ENCODE measurements at regions not wholly inside any gene's neighbourhood (a gene's known extent, or its start where the extent isn't known, plus 50 kb on each side); places are given as distances from the start of the nearest gene placed in this dataset.

- no peak overlapping the region for H3K14ac ChIP-seq (ENCODE audit: low read length)
- H4K8ac ChIP-seq (ENCODE audit: low read depth, low read length), result no peak overlapping the region
- no peak overlapping the region for H3K23ac ChIP-seq (ENCODE audit: low read length)
- H3K79me1 ChIP-seq (ENCODE audit: low read length), result no peaks in the 10 kb centered on the region
- H3K9me3 ChIP-seq (ENCODE audit: insufficient read depth, low read depth, low read length), result peaks cover 4% of the 10 kb centered on the region
- H2BK120ac ChIP-seq (ENCODE audit: insufficient read depth, low read length, poor library complexity), result no peak overlapping the region
- no peaks in the 10 kb centered on the region for H3K79me2 ChIP-seq (ENCODE audit: control insufficient read depth, insufficient read depth, low read length, poor library complexity)
- H3K4ac ChIP-seq (ENCODE audit: low read depth, low read length), result no peak overlapping the region
- H3K27me3 ChIP-seq (ENCODE audit: insufficient read depth, low read length), result peaks cover 37% of the 10 kb centered on the region
- peaks cover 0 to 2% of the 10 kb centered on the region in 2 experiments for H3K4me1 ChIP-seq (ENCODE audit: control insufficient read depth in 1 of 2, insufficient read depth in 2 of 2, low read length in 2 of 2)
- no peak overlapping the region for H2AK5ac ChIP-seq (ENCODE audit: low read length)
- no peak overlapping the region for H4K91ac ChIP-seq (ENCODE audit: low read depth, low read length)
- H3K4me2 ChIP-seq (ENCODE audit: low read length), result no peak overlapping the region
- no peaks in the 10 kb centered on the region for H3K36me3 ChIP-seq (ENCODE audit: control insufficient read depth in 1 of 2, insufficient read depth in 2 of 2, low read length in 2 of 2)
- no CpG with 5 or more reads among the region's 4 CpGs for WGBS (ENCODE audit: extremely low coverage, insufficient coverage, insufficient read length)
- no peak overlapping the region for H3K27ac ChIP-seq (ENCODE audit: low read depth, low read length)
- H3K18ac ChIP-seq (ENCODE audit: low read length), result no peak overlapping the region
- no peak overlapping the region for H4K12ac ChIP-seq (ENCODE audit: low read depth, low read length)
- no peak overlapping the region for H2AFZ ChIP-seq (ENCODE audit: insufficient read depth, low read length, poor library complexity)
- H2BK5ac ChIP-seq (ENCODE audit: low read depth, low read length, poor library complexity), result no peak overlapping the region
- DNase-seq, result no peak
- no peak overlapping the region for H3K4me3 ChIP-seq (ENCODE audit: low read depth, low read length)
- H2BK12ac ChIP-seq (ENCODE audit: low read length), result no peak overlapping the region
- H3K9ac ChIP-seq (ENCODE audit: low read length), result no peak overlapping the region
Observed at GRCh38 chr11:116577273-116577672, 195.5 kb downstream of the BUD13 start.

GRCh38 chr11:116576526-116576925, 196.3 kb downstream of the BUD13 start:
- DNase-seq, result peak in 1 of 2 donors; percentile 21
- Histone ChIP-seq H2BK12ac (ENCODE audit: low read length) (no peak overlapping the region), H3K9ac (ENCODE audit: low read length) (no peak overlapping the region), H3K9me3 (ENCODE audit: insufficient read depth, low read depth, low read length) (peaks cover 4% of the 10 kb centered on the region), H3K14ac (ENCODE audit: low read length) (no peak overlapping the region), H3K4me3 (ENCODE audit: low read depth, low read length) (no peak overlapping the region), H3K27ac (ENCODE audit: low read depth, low read length) (no peak overlapping the region), H3K23ac (ENCODE audit: low read length) (no peak overlapping the region), H4K12ac (ENCODE audit: low read depth, low read length) (no peak overlapping the region), H4K91ac (ENCODE audit: low read depth, low read length) (no peak overlapping the region), H2AFZ (ENCODE audit: insufficient read depth, low read length, poor library complexity) (no peak overlapping the region), H3K79me1 (ENCODE audit: low read length) (no peaks in the 10 kb centered on the region), H4K8ac (ENCODE audit: low read depth, low read length) (no peak overlapping the region), H3K18ac (ENCODE audit: low read length) (no peak overlapping the region), H3K36me3 (ENCODE audit: control insufficient read depth in 1 of 2, insufficient read depth in 2 of 2, low read length in 2 of 2) (no peaks in the 10 kb centered on the region), H3K4ac (ENCODE audit: low read depth, low read length) (no peak overlapping the region), H2AK5ac (ENCODE audit: low read length) (no peak overlapping the region), H3K4me2 (ENCODE audit: low read length) (no peak overlapping the region), H2BK5ac (ENCODE audit: low read depth, low read length, poor library complexity) (no peak overlapping the region), H3K79me2 (ENCODE audit: control insufficient read depth, insufficient read depth, low read length, poor library complexity) (no peaks in the 10 kb centered on the region), H2BK120ac (ENCODE audit: insufficient read depth, low read length, poor library complexity) (no peak overlapping the region), H3K4me1 (ENCODE audit: control insufficient read depth in 1 of 2, insufficient read depth in 2 of 2, low read length in 2 of 2) (peaks cover 0 to 2% of the 10 kb centered on the region in 2 experiments), H3K27me3 (ENCODE audit: insufficient read depth, low read length) (peaks cover 30% of the 10 kb centered on the region)
- WGBS (ENCODE audit: extremely low coverage, insufficient coverage, insufficient read length), result no CpG with 5 or more reads among the region's 2 CpGs

- Histone ChIP-seq H3K4me3 (ENCODE audit: low read depth, low read length) (no peak overlapping the region), H2BK12ac (ENCODE audit: low read length) (no peak overlapping the region), H3K9me3 (ENCODE audit: insufficient read depth, low read depth, low read length) (no peaks in the 10 kb centered on the region), H4K8ac (ENCODE audit: low read depth, low read length) (no peak overlapping the region), H3K79me1 (ENCODE audit: low read length) (no peaks in the 10 kb centered on the region), H3K4me2 (ENCODE audit: low read length) (no peak overlapping the region), H3K9ac (ENCODE audit: low read length) (no peak overlapping the region), H3K27me3 (ENCODE audit: insufficient read depth, low read length) (no peaks in the 10 kb centered on the region), H3K36me3 (ENCODE audit: control insufficient read depth in 1 of 2, insufficient read depth in 2 of 2, low read length in 2 of 2) (no peaks in the 10 kb centered on the region), H4K12ac (ENCODE audit: low read depth, low read length) (no peak overlapping the region), H3K79me2 (ENCODE audit: control insufficient read depth, insufficient read depth, low read length, poor library complexity) (no peaks in the 10 kb centered on the region), H3K4ac (ENCODE audit: low read depth, low read length) (no peak overlapping the region), H3K14ac (ENCODE audit: low read length) (no peak overlapping the region), H2AK5ac (ENCODE audit: low read length) (no peak overlapping the region), H2BK5ac (ENCODE audit: low read depth, low read length, poor library complexity) (no peak overlapping the region), H3K23ac (ENCODE audit: low read length) (no peak overlapping the region), H2BK120ac (ENCODE audit: insufficient read depth, low read length, poor library complexity) (no peak overlapping the region), H2AFZ (ENCODE audit: insufficient read depth, low read length, poor library complexity) (no peak overlapping the region), H3K4me1 (ENCODE audit: control insufficient read depth in 1 of 2, insufficient read depth in 2 of 2, low read length in 2 of 2) (no peaks in the 10 kb centered on the region), H3K27ac (ENCODE audit: low read depth, low read length) (no peak overlapping the region), H3K18ac (ENCODE audit: low read length) (no peak overlapping the region), H4K91ac (ENCODE audit: low read depth, low read length) (no peak overlapping the region)
- no CpG with 5 or more reads among the region's 9 CpGs for WGBS (ENCODE audit: extremely low coverage, insufficient coverage, insufficient read length)
- DNase-seq, result no peak
Observed at GRCh38 chr11:116567721-116568242, 205.0 kb downstream of the BUD13 start.

- no peak overlapping the region for H3K14ac ChIP-seq (ENCODE audit: low read length)
- DNase-seq, result no peak
- H2BK5ac ChIP-seq (ENCODE audit: low read depth, low read length, poor library complexity), result no peak overlapping the region
- H2AK5ac ChIP-seq (ENCODE audit: low read length), result no peak overlapping the region
- H2BK12ac ChIP-seq (ENCODE audit: low read length), result no peak overlapping the region
- peaks cover 1% of the 10 kb centered on the region for H3K9me3 ChIP-seq (ENCODE audit: insufficient read depth, low read depth, low read length)
- no peak overlapping the region for H2AFZ ChIP-seq (ENCODE audit: insufficient read depth, low read length, poor library complexity)
- no peak overlapping the region for H3K4ac ChIP-seq (ENCODE audit: low read depth, low read length)
- H4K91ac ChIP-seq (ENCODE audit: low read depth, low read length), result no peak overlapping the region
- no peak overlapping the region for H4K12ac ChIP-seq (ENCODE audit: low read depth, low read length)
- no peaks in the 10 kb centered on the region for H3K79me2 ChIP-seq (ENCODE audit: control insufficient read depth, insufficient read depth, low read length, poor library complexity)
- no peaks in the 10 kb centered on the region for H3K36me3 ChIP-seq (ENCODE audit: control insufficient read depth in 1 of 2, insufficient read depth in 2 of 2, low read length in 2 of 2)
- no CpG with 5 or more reads among the region's 6 CpGs for WGBS (ENCODE audit: extremely low coverage, insufficient coverage, insufficient read length)
- H3K4me2 ChIP-seq (ENCODE audit: low read length), result no peak overlapping the region
- no peak overlapping the region for H2BK120ac ChIP-seq (ENCODE audit: insufficient read depth, low read length, poor library complexity)
- no peaks in the 10 kb centered on the region for H3K27me3 ChIP-seq (ENCODE audit: insufficient read depth, low read length)
- H3K27ac ChIP-seq (ENCODE audit: low read depth, low read length), result no peak overlapping the region
- no peak overlapping the region for H3K4me3 ChIP-seq (ENCODE audit: low read depth, low read length)
- no peak overlapping the region for H3K9ac ChIP-seq (ENCODE audit: low read length)
- no peak overlapping the region for H4K8ac ChIP-seq (ENCODE audit: low read depth, low read length)
- no peaks in the 10 kb centered on the region for H3K4me1 ChIP-seq (ENCODE audit: control insufficient read depth in 1 of 2, insufficient read depth in 2 of 2, low read length in 2 of 2)
- no peaks in the 10 kb centered on the region for H3K79me1 ChIP-seq (ENCODE audit: low read length)
- no peak overlapping the region for H3K23ac ChIP-seq (ENCODE audit: low read length)
- H3K18ac ChIP-seq (ENCODE audit: low read length), result no peak overlapping the region
Observed at GRCh38 chr11:116563712-116564047, 209.1 kb downstream of the BUD13 start.

Data from trophoblast cell (in vitro differentiated cells and primary cell).